NB4 (cell line): ENCODE measurements at regions not wholly inside any gene's neighbourhood (a gene's known extent, or its start where the extent isn't known, plus 50 kb on each side); places are given as distances from the start of the nearest gene placed in this dataset.

Source experiments
- POLR2A ChIP-seq: IDR thresholded peaks from 2 replicates; pipeline ENCODE4 v1.6.1; 2011; ENCODE audit warnings: mild to moderate bottlenecking; ENCODE audit not compliant: insufficient read length; ENCODE audit errors: extremely low read depth
- TF ChIP-seq, protein P1 (sequence below): IDR thresholded peaks from one replicate; pipeline ENCODE4 v1.5.1; 2012; ENCODE audit warnings: low read depth, low read length

- TF ChIP-seq, protein P1, sequence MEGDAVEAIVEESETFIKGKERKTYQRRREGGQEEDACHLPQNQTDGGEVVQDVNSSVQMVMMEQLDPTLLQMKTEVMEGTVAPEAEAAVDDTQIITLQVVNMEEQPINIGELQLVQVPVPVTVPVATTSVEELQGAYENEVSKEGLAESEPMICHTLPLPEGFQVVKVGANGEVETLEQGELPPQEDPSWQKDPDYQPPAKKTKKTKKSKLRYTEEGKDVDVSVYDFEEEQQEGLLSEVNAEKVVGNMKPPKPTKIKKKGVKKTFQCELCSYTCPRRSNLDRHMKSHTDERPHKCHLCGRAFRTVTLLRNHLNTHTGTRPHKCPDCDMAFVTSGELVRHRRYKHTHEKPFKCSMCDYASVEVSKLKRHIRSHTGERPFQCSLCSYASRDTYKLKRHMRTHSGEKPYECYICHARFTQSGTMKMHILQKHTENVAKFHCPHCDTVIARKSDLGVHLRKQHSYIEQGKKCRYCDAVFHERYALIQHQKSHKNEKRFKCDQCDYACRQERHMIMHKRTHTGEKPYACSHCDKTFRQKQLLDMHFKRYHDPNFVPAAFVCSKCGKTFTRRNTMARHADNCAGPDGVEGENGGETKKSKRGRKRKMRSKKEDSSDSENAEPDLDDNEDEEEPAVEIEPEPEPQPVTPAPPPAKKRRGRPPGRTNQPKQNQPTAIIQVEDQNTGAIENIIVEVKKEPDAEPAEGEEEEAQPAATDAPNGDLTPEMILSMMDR = no peak
- TF ChIP-seq POLR2A = no peak
These were observed 1909.1 kb upstream of the PCDH7 start for GRCh38 chr4:28811025-28811424.
